SH-SY5Y (cell line): ENCODE measurements at regions not wholly inside any gene's neighbourhood (a gene's known extent, or its start where the extent isn't known, plus 50 kb on each side); places are given as distances from the start of the nearest gene placed in this dataset.

Experiments
- GATA2 ChIP-seq: IDR thresholded peaks from 2 replicates; pipeline ENCODE4 v1.6.1; 2011; ENCODE audit warnings: mild to moderate bottlenecking, low read depth, low read length
- GATA3 ChIP-seq: IDR thresholded peaks from 2 replicates; pipeline ENCODE4 v1.6.1; 2011; ENCODE audit warnings: low read depth, mild to moderate bottlenecking, low read length, moderate library complexity

DNA sequence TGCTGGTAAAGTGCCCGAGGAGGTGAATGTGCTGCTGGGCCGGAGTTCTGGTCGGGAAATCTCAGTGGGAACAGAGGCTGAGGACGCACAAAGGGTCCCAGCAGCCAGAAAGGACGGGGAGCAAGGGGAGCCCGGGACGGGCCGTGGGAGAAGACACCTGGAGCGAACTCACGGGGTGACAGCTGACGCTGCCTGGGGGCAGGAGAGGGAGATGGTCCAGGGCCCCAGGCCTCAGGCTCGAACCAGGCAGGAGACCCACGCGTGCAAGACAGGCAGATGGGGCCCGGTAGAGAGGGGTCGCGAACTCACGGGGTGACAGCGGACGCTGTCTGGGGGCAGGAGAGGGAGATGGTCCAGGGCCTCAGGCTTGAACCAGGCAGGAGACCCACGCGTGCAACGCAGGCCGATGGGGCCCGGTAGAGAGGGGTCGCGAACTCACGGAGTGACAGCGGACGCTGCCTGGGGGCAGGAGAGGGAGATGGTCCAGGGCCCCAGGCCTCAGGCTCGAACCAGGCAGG, 72.9 kb downstream of the METRNL start:
- TF ChIP-seq GATA3 = no peak
- no peak for TF ChIP-seq GATA2
